GM12878 (cell line): ENCODE measurements at regions not wholly inside any gene's neighbourhood (a gene's known extent, or its start where the extent isn't known, plus 50 kb on each side); places are given as distances from the start of the nearest gene placed in this dataset.

ENCODE experiments used
- BRCA1 ChIP-seq: IDR thresholded peaks from 2 replicates; pipeline ENCODE4 v1.6.1; 2011; ENCODE audit warnings: low read depth, low read length, improper control_type of control experiment
- CBX5 ChIP-seq: sonication (generic); IDR thresholded peaks from 2 replicates; pipeline ENCODE4 v1.6.1; 2016; ENCODE audit warnings: low read depth, moderate library complexity, mild to moderate bottlenecking, inconsistent platforms
- CEBPB ChIP-seq, 2 experiments: fragments of 150-350 bp in 1 of 2; IDR thresholded peaks; 2 replicates each; pipeline ENCODE4 v1.6.1; 2012 to 2014; ENCODE audit warnings: low read depth in 2 of 2, low read length in 2 of 2, borderline replicate concordance in 1 of 2, inconsistent platforms in 1 of 2
- CTCF ChIP-seq, 3 experiments: IDR thresholded peaks in 2 of 3; conservative IDR thresholded peaks in 1 of 3; 2 replicates each; pipeline ENCODE4 v1.5.1; 2011; ENCODE audit warnings: low read depth in 3 of 3, low read length in 3 of 3, mild to moderate bottlenecking in 3 of 3, control low read depth in 2 of 3, moderate library complexity in 2 of 3, inconsistent platforms in 1 of 3, mixed read lengths in 1 of 3; ENCODE audit not compliant: control insufficient read depth in 2 of 3, insufficient read depth in 1 of 3; ENCODE audit errors: extremely low read depth in 1 of 3
- EP300 ChIP-seq, 2 experiments: fragments of 150-350 bp in 1 of 2; IDR thresholded peaks; 2 replicates each; pipeline ENCODE4 v1.6.1; 2011 to 2012; ENCODE audit warnings: low read depth in 2 of 2, low read length in 2 of 2, borderline replicate concordance in 1 of 2, improper control_type of control experiment in 1 of 2, inconsistent platforms in 1 of 2; ENCODE audit not compliant: control insufficient read depth in 1 of 2
- EZH2 ChIP-seq: IDR thresholded peaks from 2 replicates; pipeline ENCODE4 v1.6.1; 2012; ENCODE audit warnings: low read depth, mild to moderate bottlenecking, control low read depth, inconsistent platforms, low read length, borderline replicate concordance; ENCODE audit not compliant: control insufficient read depth
- IRF3 ChIP-seq: fragments of 450-650 bp; IDR thresholded peaks from 2 replicates; pipeline ENCODE4 v1.6.1; 2014; ENCODE audit warnings: mild to moderate bottlenecking
- JUND ChIP-seq: IDR thresholded peaks from 2 replicates; pipeline ENCODE4 v1.6.1; 2012; ENCODE audit warnings: low read depth, mild to moderate bottlenecking, low read length, improper control_type of control experiment, moderate library complexity
- MAX ChIP-seq: IDR thresholded peaks from 2 replicates; pipeline ENCODE4 v1.6.1; 2012; ENCODE audit warnings: low read depth, low read length, improper control_type of control experiment
- NBN ChIP-seq: fragments of 450-650 bp; IDR thresholded peaks from 2 replicates; pipeline ENCODE4 v1.6.1; 2016
- REST ChIP-seq: IDR thresholded peaks from 2 replicates; pipeline ENCODE4 v1.6.1; 2012; ENCODE audit warnings: mild to moderate bottlenecking, low read depth, low read length
- TAF1 ChIP-seq: IDR thresholded peaks from 2 replicates; pipeline ENCODE4 v1.6.1; 2011; ENCODE audit warnings: mild to moderate bottlenecking, low read depth, low read length, borderline replicate concordance

- TF ChIP-seq CTCF (IDR thresholded peaks at IDR 0.05 in 2 of 3, conservative IDR thresholded peaks at IDR 0.05 in 1 of 3; ENCODE audit: control insufficient read depth in 2 of 3, extremely low read depth in 1 of 3, insufficient read depth in 1 of 3, low read depth in 3 of 3, low read length in 3 of 3) = no peak
- no peak for TF ChIP-seq EP300 (IDR thresholded peaks at IDR 0.05; ENCODE audit: borderline replicate concordance in 1 of 2, control insufficient read depth in 1 of 2, low read depth in 2 of 2, low read length in 2 of 2)
- no peak for TF ChIP-seq TAF1
- TF ChIP-seq MAX = no peak
- no peak for TF ChIP-seq IRF3
- no peak for TF ChIP-seq NBN
- TF ChIP-seq REST = no peak
- no peak for TF ChIP-seq CBX5
- no peak for TF ChIP-seq JUND
- no peak for TF ChIP-seq CEBPB (IDR thresholded peaks at IDR 0.05; ENCODE audit: borderline replicate concordance in 1 of 2, low read depth in 2 of 2, low read length in 2 of 2)
- no peak for TF ChIP-seq EZH2
- no peak for TF ChIP-seq BRCA1
These were observed 106.9 kb upstream of the RGPD4 start for GRCh38 chr2:107719836-107720235.
